ENCODE measurements at regions not wholly inside any gene's neighbourhood (a gene's known extent, or its start where the extent isn't known, plus 50 kb on each side); places are given as distances from the start of the nearest gene placed in this dataset.

DNA sequence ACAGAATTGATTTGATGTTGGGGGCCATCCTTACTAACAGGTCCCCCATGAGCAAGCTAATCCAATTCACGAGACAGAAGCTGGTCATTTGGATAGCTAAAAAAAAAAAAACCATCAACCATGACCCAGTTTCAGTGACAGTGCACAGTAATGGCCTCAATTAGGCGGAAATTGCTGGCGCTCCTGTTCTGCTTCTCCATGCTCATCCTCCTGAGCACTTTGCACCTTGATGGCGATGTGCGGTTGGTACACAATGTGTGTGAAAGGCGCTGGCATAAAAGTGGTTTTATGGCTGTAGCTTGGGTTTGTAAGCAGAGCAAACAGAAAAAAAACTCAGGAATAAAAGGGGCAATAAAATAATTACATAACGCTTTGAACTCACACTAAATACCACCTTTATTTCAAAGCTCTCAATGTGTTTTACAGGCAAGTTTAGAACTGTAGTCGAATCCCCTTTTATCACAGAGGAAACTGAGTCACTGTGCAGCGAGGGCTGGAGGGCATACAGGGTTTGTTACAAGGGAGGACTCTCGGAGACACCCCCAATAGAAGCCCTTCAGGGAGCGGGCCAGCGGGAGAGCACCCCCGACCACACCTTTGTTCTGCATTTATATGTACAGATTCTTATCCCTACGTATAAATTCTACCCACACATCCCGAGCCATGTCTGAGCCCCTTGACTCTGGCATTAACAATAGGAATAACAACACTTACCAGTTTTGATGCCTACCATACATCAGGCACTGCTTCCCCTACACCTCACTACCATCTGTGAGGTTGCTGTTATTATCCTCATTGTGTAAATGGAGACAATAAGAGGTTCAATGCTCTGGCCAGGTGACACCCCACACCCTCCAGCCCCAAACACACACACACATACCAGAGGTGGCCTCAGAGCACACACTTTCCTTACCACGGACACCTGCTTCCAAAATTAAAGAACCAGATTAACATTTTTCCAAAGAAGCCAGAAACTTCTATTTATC, 213.5 kb upstream of the IRF2BP2 start:
- TF ChIP-seq POLR2AphosphoS5 (IDR thresholded peaks at IDR 0.05; ENCODE audit: low read depth, low read length) (no peak), POLR2A (IDR thresholded peaks at IDR 0.05; ENCODE audit: low read depth, low read length) (no peak)
